ENCODE measurements at regions not wholly inside any gene's neighbourhood (a gene's known extent, or its start where the extent isn't known, plus 50 kb on each side); places are given as distances from the start of the nearest gene placed in this dataset.

DNA sequence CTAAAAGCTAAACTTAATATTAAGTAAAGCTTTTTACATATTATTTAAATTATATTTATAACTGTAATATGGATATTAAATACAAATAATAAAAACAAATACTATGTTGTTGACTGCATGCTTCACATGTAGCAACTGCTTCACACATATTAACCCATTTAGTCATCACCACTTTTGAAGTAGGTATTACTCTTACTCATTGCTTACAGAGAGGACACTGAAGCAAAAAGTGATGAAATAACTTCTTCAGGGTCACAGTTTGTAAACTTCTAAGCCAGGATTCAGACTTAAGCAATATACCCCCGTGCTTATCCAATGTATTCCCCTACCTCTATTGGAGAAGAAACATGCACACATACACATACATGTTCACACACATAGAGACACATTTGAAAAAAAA, 166.6 kb downstream of the DKK2 start:
- CTCF ChIA-PET = no interaction called here
- no peaks in the 10 kb centered on the region for H3K27me3 Mint-ChIP-seq (ENCODE audit: low read depth)

DNA sequence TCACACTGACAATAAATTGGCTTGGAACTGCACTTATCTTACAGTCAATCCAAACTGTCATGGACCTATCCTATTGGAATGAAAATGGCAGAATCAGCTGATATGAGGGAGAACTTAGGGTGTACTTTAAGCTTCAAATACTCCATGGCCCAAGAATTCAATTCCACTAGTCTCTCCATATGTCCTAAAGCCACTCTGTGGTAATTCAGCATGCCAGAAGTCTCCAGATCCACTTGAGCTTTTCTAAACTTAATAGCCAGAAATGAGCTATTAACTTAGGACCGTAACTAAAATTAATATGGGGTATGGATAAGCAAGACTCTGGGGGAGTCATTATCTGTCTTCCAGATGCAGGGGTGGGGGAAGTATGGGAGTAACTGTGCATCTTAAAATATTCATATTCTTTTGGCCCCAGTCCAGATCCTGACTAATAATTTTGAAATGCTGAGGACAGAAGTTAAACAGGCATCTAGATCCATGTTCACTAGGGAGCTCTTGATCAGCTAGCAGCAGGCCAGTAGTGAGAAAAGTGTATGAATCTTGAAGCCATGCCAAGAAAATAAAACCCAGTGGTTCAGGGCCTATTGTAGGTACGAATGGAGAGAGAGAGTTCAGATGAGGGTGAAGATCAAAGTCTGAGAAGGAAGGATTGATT, 167.6 kb downstream of the DKK2 start:
- H3K4me1 Mint-ChIP-seq (ENCODE audit: low read depth) = no peaks in the 10 kb centered on the region
- no peak for DNase-seq
- CTCF ChIA-PET = interaction anchor here (1.1 kb wide), 1 partner anchor 17 kb away, joined by 3 read pairs; no protein-coding TSS in a partner anchor
- no peak overlapping the region for H3K4me3 Mint-ChIP-seq
- H3K36me3 Mint-ChIP-seq (ENCODE audit: low read depth) = no peaks in the 10 kb centered on the region
- H3K9me3 Mint-ChIP-seq (ENCODE audit: insufficient read depth) = no peaks in the 10 kb centered on the region
- H3K27me3 Mint-ChIP-seq (ENCODE audit: low read depth) = no peaks in the 10 kb centered on the region
- ATAC-seq = no peak
- POLR2A ChIA-PET = no interaction called here
- H3K27ac Mint-ChIP-seq = no peak overlapping the region

More for the DNA sequence above, 166.6 kb downstream of the DKK2 start:
- H3K4me3 Mint-ChIP-seq = no peak overlapping the region
- DNase-seq = no peak
- H3K36me3 Mint-ChIP-seq (ENCODE audit: low read depth) = no peaks in the 10 kb centered on the region
- no peak for ATAC-seq
- H3K9me3 Mint-ChIP-seq (ENCODE audit: insufficient read depth) = no peaks in the 10 kb centered on the region
- no peak overlapping the region for H3K27ac Mint-ChIP-seq
- H3K4me1 Mint-ChIP-seq (ENCODE audit: low read depth) = no peaks in the 10 kb centered on the region
- POLR2A ChIA-PET = no interaction called here

DNA sequence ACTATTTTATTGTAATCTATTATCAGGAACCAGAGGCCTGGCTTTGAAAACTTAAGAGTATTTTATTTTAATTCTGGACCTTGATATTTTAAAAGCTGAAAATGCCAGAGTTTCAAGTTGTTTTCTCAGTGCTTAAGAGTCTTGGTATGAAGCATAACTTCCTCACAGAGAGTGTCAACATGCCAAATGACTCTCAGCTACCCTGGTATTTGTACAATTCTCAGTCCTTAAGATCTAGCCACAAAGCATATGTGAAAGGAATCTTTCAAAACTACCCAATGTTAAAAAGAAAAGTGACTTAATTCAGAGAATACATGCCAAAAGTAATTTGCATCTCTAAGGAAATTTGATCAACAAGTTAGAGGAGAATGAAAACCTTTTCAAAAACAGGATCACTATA, 171.9 kb downstream of the DKK2 start:
- ChIA-PET POLR2A (no interaction called here), CTCF (no interaction called here)
- no peak overlapping the region for H3K27ac Mint-ChIP-seq
- H3K9me3 Mint-ChIP-seq (ENCODE audit: insufficient read depth) = no peaks in the 10 kb centered on the region
- ATAC-seq (no peak), DNase-seq (no peak)
- no peaks in the 10 kb centered on the region for H3K27me3 Mint-ChIP-seq (ENCODE audit: low read depth)
- H3K4me1 Mint-ChIP-seq (ENCODE audit: low read depth) = no peaks in the 10 kb centered on the region
- H3K4me3 Mint-ChIP-seq = no peak overlapping the region
- no peaks in the 10 kb centered on the region for H3K36me3 Mint-ChIP-seq (ENCODE audit: low read depth)

DNA sequence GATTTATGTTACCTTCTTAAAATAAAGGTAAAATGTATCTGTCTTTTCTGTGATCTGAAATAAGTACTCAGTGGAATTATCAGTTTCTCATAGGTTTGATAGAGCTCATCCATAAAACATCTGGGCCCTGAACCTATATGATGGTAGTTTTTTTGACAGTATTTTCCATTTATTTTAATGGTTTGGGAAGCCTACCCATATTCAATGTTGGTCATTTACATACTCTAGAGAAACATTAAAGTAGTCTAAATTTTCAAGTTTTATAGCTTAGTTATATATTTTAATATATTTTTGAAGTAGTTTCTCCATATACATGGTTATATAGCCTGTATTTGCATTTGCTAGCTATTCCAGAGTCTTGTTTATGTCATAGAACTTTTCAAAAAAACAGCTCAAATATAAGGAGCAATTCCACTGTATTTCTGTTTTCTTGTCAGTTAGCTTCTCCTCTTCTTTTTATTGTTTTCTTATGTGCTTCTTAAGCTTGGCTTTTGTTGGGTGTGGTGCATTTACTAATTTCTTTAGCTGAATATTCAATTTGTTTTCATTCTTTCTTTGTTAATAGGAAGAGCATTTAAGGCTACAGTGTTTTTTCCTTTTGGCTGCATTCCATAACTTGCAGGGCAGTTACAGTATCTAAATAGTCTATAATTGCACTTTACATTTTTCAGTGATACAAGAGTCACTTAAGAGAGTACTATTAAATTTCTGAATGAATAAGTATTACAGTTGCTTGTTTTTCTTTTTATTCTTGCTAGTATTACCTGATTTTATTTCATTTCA, 181.4 kb downstream of the DKK2 start:
- no peak for ATAC-seq
- no peaks in the 10 kb centered on the region for H3K9me3 Mint-ChIP-seq (ENCODE audit: insufficient read depth)
- no peak overlapping the region for H3K4me3 Mint-ChIP-seq
- H3K4me1 Mint-ChIP-seq (ENCODE audit: low read depth) = no peaks in the 10 kb centered on the region
- H3K27ac Mint-ChIP-seq = no peak overlapping the region
- no peaks in the 10 kb centered on the region for H3K36me3 Mint-ChIP-seq (ENCODE audit: low read depth)
- no peaks in the 10 kb centered on the region for H3K27me3 Mint-ChIP-seq (ENCODE audit: low read depth)
- ChIA-PET POLR2A (no interaction called here), CTCF (no interaction called here)
- no peak for DNase-seq

DNA sequence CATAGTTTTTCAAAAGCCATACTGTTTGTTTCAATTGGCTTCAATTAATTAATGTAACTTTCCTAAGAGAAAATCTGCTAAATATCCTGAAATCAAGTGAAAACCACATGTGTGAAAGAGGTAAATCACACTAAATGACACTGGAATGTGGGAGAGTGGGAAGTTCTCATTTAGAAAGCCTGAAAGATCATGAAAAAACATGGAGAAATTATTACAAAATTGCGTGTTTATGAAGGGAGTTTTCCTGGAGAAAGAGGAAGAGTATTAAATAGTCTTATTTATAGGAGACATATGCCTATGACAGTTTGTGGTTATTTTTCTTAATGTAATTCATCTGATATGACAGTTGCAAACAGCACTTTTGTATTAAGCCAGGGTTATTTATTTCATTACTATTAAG, 183.7 kb downstream of the DKK2 start:
- CTCF ChIA-PET = no interaction called here
- POLR2A ChIA-PET = no interaction called here
- no peaks in the 10 kb centered on the region for H3K36me3 Mint-ChIP-seq (ENCODE audit: low read depth)
- no peak overlapping the region for H3K4me3 Mint-ChIP-seq
- ATAC-seq (no peak), DNase-seq (no peak)
- no peaks in the 10 kb centered on the region for H3K9me3 Mint-ChIP-seq (ENCODE audit: insufficient read depth)
- H3K4me1 Mint-ChIP-seq (ENCODE audit: low read depth) = no peaks in the 10 kb centered on the region
- H3K27me3 Mint-ChIP-seq (ENCODE audit: low read depth) = no peaks in the 10 kb centered on the region
- H3K27ac Mint-ChIP-seq = no peak overlapping the region

DNA sequence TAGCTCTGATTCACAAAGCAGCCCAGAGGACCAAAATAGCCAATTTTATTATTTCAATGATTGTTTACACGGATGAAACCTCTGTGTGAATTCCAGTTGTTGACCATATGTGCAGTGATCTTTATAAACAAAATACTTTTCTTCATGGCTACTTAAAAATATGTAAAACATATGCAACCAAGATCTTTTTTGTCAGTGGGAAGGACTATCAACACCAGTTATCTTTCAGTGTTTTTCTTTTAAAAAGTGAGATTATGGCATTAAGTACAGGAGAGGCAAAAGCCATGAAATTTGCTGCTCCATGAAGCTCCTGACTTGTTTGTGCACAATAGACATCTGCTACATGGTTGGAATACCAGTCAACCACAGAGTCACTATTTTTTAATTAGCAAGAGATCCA, 184.4 kb downstream of the DKK2 start:
- Mint-ChIP-seq H3K4me1 (ENCODE audit: low read depth) (no peaks in the 10 kb centered on the region), H3K27ac (no peak overlapping the region), H3K4me3 (no peak overlapping the region), H3K36me3 (ENCODE audit: low read depth) (no peaks in the 10 kb centered on the region), H3K9me3 (ENCODE audit: insufficient read depth) (no peaks in the 10 kb centered on the region), H3K27me3 (ENCODE audit: low read depth) (no peaks in the 10 kb centered on the region)
- no peak for ATAC-seq
- ChIA-PET POLR2A (no interaction called here), CTCF (no interaction called here)
- DNase-seq = no peak

DNA sequence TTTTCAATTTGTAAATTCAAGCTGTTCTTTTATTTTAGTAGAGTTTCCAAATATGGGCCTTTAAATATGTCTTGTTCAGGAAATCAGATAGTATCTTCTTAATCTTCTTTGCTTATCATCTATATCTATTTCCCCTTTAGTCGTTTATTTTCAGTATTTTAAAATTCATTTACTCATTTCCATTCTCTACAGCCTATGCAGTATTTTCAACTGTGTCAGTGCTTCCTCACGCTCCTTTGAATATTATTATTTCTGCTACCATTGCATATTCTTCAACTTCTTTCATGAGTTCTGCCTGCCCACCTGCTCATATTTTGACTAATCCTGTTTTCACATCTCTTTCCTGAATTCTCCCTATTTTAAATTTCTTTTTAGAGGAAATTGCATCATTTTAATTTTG, 185.4 kb downstream of the DKK2 start:
- Mint-ChIP-seq H3K9me3 (ENCODE audit: insufficient read depth) (no peaks in the 10 kb centered on the region), H3K27ac (no peak overlapping the region), H3K4me3 (no peak overlapping the region), H3K27me3 (ENCODE audit: low read depth) (no peaks in the 10 kb centered on the region), H3K4me1 (ENCODE audit: low read depth) (no peaks in the 10 kb centered on the region), H3K36me3 (ENCODE audit: low read depth) (no peaks in the 10 kb centered on the region)
- ATAC-seq (no peak), DNase-seq (no peak)
- ChIA-PET CTCF (no interaction called here), POLR2A (no interaction called here)

DNA sequence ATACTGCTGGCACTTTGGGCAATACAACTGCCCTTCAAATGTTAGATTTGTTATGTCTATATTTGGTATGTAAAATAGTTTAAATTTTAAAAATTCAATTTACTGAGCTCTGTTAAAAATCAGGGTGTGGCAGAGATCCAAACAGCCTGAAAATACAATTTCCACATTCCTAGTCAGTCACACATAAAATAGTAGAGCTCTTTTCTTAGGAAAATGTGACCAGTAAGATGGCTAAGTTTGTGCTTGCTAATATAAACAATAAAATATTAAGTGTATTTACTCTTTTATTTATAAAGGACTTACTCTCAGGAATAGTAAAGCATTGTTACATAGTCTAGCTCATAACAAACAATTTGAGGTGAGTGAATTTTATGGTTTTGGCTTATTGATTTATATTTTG, 200.2 kb downstream of the DKK2 start:
- Mint-ChIP-seq H3K27me3 (ENCODE audit: low read depth) (no peaks in the 10 kb centered on the region), H3K27ac (no peak overlapping the region), H3K4me1 (ENCODE audit: low read depth) (no peaks in the 10 kb centered on the region), H3K36me3 (ENCODE audit: low read depth) (no peaks in the 10 kb centered on the region), H3K9me3 (ENCODE audit: insufficient read depth) (no peaks in the 10 kb centered on the region), H3K4me3 (no peak overlapping the region)
- POLR2A ChIA-PET = no interaction called here
- CTCF ChIA-PET = no interaction called here
- DNase-seq (no peak), ATAC-seq (no peak)

DNA sequence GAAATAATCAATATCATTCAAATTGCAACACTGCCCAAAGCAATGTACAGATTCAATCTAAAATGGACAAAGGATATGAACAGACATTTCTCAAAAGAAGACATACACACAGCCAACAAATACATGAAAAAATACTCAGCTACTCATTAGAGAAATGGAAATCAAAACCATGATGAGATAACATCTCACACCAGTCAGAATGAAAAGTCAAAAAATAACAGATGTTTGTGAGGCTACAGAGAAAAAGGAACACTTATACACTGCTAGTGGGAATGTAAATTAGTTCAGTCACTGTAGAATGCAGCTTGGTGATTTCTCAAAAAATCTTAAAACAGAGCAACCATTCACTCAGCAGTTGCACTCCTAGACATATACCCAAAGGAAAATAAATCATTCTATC, 205.2 kb downstream of the DKK2 start:
- ChIA-PET CTCF (no interaction called here), POLR2A (no interaction called here)
- H3K4me1 Mint-ChIP-seq (ENCODE audit: low read depth) = no peaks in the 10 kb centered on the region
- H3K36me3 Mint-ChIP-seq (ENCODE audit: low read depth) = no peaks in the 10 kb centered on the region
- H3K27ac Mint-ChIP-seq = no peak overlapping the region
- H3K4me3 Mint-ChIP-seq = no peak overlapping the region
- H3K9me3 Mint-ChIP-seq (ENCODE audit: insufficient read depth) = peaks cover 9% of the 10 kb centered on the region
- DNase-seq (no peak), ATAC-seq (no peak)
- no peaks in the 10 kb centered on the region for H3K27me3 Mint-ChIP-seq (ENCODE audit: low read depth)

DNA sequence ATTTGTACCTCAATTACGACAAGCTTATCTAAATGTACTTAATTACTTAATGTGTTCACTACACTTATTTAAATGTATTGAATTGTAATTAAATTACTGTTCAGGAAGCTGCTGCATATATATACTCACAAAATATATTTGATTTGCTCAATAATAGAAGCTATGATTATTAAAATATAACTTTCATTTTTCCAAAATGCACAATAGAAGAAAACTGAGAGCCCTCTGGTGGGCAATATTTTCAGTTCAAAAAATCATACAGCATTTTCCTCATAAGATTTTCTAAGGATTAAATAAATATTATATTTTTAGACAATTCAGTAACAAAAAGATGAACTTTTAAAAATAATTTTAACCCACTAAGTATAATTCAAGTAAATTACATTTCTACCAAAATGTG, 217.3 kb downstream of the DKK2 start:
- Mint-ChIP-seq H3K4me3 (no peak overlapping the region), H3K9me3 (ENCODE audit: insufficient read depth) (peaks cover 4% of the 10 kb centered on the region), H3K4me1 (ENCODE audit: low read depth) (no peaks in the 10 kb centered on the region), H3K27ac (no peak overlapping the region), H3K36me3 (ENCODE audit: low read depth) (no peaks in the 10 kb centered on the region), H3K27me3 (ENCODE audit: low read depth) (no peaks in the 10 kb centered on the region)
- ChIA-PET CTCF (no interaction called here), POLR2A (no interaction called here)
- DNase-seq = no peak
- ATAC-seq = no peak

DNA sequence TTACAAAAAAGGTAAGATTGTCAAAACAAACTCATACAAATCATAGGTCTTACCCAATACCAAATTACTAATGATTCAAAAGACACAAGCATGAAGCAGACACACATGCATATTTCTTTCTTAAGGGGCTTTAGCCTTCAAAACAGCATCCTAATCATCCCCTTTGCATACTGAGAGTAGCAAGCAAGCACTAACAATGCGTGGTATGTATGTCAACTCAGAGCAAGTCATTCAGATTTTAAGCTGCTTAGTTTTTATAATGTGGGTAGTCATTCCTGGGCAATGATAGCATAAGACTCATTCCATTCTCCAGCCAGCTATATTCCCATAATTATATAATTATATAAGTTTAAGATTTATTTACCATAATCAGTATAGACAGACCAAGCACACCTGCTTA, 219.6 kb downstream of the DKK2 start:
- H3K36me3 Mint-ChIP-seq (ENCODE audit: low read depth) = no peaks in the 10 kb centered on the region
- ATAC-seq = no peak
- CTCF ChIA-PET = no interaction called here
- no peak overlapping the region for H3K27ac Mint-ChIP-seq
- no peaks in the 10 kb centered on the region for H3K9me3 Mint-ChIP-seq (ENCODE audit: insufficient read depth)
- POLR2A ChIA-PET = no interaction called here
- no peak for DNase-seq
- no peaks in the 10 kb centered on the region for H3K27me3 Mint-ChIP-seq (ENCODE audit: low read depth)
- no peaks in the 10 kb centered on the region for H3K4me1 Mint-ChIP-seq (ENCODE audit: low read depth)
- H3K4me3 Mint-ChIP-seq = no peak overlapping the region

DNA sequence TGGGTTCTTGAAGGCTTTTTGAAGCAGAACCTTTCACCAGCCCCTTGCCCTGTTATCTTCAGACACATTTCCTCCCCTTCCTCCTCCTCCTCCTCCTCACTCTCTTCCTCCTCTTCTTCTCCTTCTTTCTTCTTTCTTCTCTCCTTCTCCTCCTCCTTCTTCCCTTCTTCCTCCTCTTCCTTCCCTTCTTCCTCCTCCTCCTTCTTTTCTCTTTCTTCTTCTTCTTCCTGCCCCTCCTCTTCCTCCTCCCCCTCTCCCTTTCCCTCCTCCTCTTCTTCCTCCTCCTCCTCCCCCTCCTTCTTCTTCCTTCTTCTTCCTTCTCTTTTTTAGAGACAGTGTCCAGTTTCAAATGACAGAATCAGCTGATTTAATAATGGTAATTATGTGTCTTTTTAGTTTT, 226.0 kb downstream of the DKK2 start:
- POLR2A ChIA-PET = no interaction called here
- no peak for ATAC-seq

DNA sequence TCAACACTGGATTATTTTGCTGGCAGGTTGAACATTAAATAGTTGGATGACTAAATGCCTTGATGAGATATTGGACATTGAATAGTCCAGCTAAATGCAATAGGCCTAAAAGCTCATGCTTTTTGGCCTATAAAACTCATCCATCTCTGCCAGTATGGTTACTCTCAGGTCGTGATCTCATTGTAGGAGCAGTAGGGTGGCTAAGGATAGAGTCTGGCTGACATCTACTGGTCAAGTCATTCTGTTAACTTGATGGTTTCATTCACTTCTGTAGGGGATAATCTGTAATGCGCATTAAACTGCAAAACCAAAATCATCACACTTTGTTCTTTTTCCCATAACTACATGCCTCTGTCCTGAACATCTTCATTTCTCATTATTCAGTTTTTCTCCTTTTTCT, 227.0 kb downstream of the DKK2 start:
- ChIA-PET POLR2A (no interaction called here), CTCF (no interaction called here)
- no peak overlapping the region for H3K4me3 Mint-ChIP-seq
- H3K4me1 Mint-ChIP-seq (ENCODE audit: low read depth) = no peaks in the 10 kb centered on the region
- no peak for DNase-seq
- ATAC-seq = no peak
- no peaks in the 10 kb centered on the region for H3K36me3 Mint-ChIP-seq (ENCODE audit: low read depth)
- no peak overlapping the region for H3K27ac Mint-ChIP-seq
- no peaks in the 10 kb centered on the region for H3K9me3 Mint-ChIP-seq (ENCODE audit: insufficient read depth)
- no peaks in the 10 kb centered on the region for H3K27me3 Mint-ChIP-seq (ENCODE audit: low read depth)

More for the DNA sequence above, 226.0 kb downstream of the DKK2 start:
- Mint-ChIP-seq H3K36me3 (ENCODE audit: low read depth) (no peaks in the 10 kb centered on the region), H3K9me3 (ENCODE audit: insufficient read depth) (no peaks in the 10 kb centered on the region), H3K27me3 (ENCODE audit: low read depth) (no peaks in the 10 kb centered on the region), H3K4me1 (ENCODE audit: low read depth) (no peaks in the 10 kb centered on the region), H3K27ac (no peak overlapping the region), H3K4me3 (no peak overlapping the region)
- CTCF ChIA-PET = no interaction called here
- no peak for DNase-seq

Data from activated CD8-positive, alpha-beta T cell treated with anti-CD3 and anti-CD28 coated beads, Interleukin-2, amount 10 ng/mL, durations not matched to agents 7 days and 5 days (primary cell).